ENCODE measurements at regions not wholly inside any gene's neighbourhood (a gene's known extent, or its start where the extent isn't known, plus 50 kb on each side); places are given as distances from the start of the nearest gene placed in this dataset.
A peak's percentile ranks its signal among the peaks of the same experiment; 100 is the strongest.
"Not testable (repeated sequence)": the region's sequence is repeated elsewhere in the genome, so short reads cannot be mapped to it uniquely, and the experiment has no call there.

- CTCF ChIA-PET = no interaction called here
- peaks cover 3% of the 10 kb centered on the region for H3K27me3 Mint-ChIP-seq (ENCODE audit: low read depth)
- peaks cover 8% of the 10 kb centered on the region for H3K9me3 Mint-ChIP-seq
- no peak overlapping the region for H3K4me3 Mint-ChIP-seq
- DNase-seq = no peak
- H3K4me1 Mint-ChIP-seq (ENCODE audit: low read depth) = no peaks in the 10 kb centered on the region
- no peaks in the 10 kb centered on the region for H3K36me3 Mint-ChIP-seq (ENCODE audit: low read depth)
- intact Hi-C loops (cut with micrococcal nuclease) = loop anchor here (10.0 kb wide), 1 partner anchor 332 kb away; no protein-coding TSS in a partner anchor
- no peak overlapping the region for H3K27ac Mint-ChIP-seq
Observed at GRCh38 chr5:101062902-101063301, 159.8 kb upstream of the ST8SIA4 start.

GRCh38 chr5:101047181-101047580, 144.1 kb upstream of the ST8SIA4 start:
- no peaks in the 10 kb centered on the region for H3K27me3 Mint-ChIP-seq (ENCODE audit: low read depth)
- H3K9me3 Mint-ChIP-seq = no peaks in the 10 kb centered on the region
- intact Hi-C loops (cut with micrococcal nuclease) = loop anchor here (5.0 to 10.0 kb wide), 3 partner anchors 570 to 1942 kb away; no protein-coding TSS in a partner anchor
- H3K27ac Mint-ChIP-seq = no peak overlapping the region
- H3K4me3 Mint-ChIP-seq = no peak overlapping the region
- no peaks in the 10 kb centered on the region for H3K36me3 Mint-ChIP-seq (ENCODE audit: low read depth)
- CTCF ChIA-PET = no interaction called here
- H3K4me1 Mint-ChIP-seq (ENCODE audit: low read depth) = peaks cover 6% of the 10 kb centered on the region
- DNase-seq = peak; percentile 5

DNA sequence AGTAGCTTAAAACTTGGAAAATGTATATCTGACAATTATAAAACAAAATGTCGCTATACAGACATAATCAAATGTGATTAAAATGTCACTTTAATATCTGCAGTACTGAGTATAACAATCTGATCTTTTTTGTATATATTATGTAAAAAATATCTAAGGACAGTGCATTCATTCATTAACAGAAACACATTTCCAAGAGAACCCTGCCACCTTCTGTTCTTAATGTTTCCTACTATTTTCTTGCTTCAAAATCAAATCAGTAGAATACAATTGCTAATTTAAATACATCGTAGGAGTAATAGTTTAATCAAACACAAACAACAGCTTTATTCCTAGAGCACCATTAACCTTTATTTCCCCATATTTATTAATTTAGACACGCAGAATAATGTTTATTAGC, 142.6 kb upstream of the ST8SIA4 start:
- H3K27ac Mint-ChIP-seq = no peak overlapping the region
- DNase-seq = no peak
- no peaks in the 10 kb centered on the region for H3K27me3 Mint-ChIP-seq (ENCODE audit: low read depth)
- H3K9me3 Mint-ChIP-seq = no peaks in the 10 kb centered on the region
- CTCF ChIA-PET = interaction anchor here (0.6 kb wide), 1 partner anchor 435 kb away, joined by 3 read pairs; no protein-coding TSS in a partner anchor
- no peak overlapping the region for H3K4me3 Mint-ChIP-seq
- H3K36me3 Mint-ChIP-seq (ENCODE audit: low read depth) = no peaks in the 10 kb centered on the region
- peaks cover 6% of the 10 kb centered on the region for H3K4me1 Mint-ChIP-seq (ENCODE audit: low read depth)
- intact Hi-C loops (cut with micrococcal nuclease) = loop anchor here (1.0 to 10.0 kb wide), 6 partner anchors 271 to 1941 kb away; no protein-coding TSS in a partner anchor

GRCh38 chr5:101040002-101040401, 136.9 kb upstream of the ST8SIA4 start:
- CTCF ChIA-PET; H3K27ac Mint-ChIP-seq; H3K4me3 Mint-ChIP-seq; DNase-seq; H3K27me3 Mint-ChIP-seq (ENCODE audit: low read depth); H3K9me3 Mint-ChIP-seq; H3K4me1 Mint-ChIP-seq (ENCODE audit: low read depth); H3K36me3 Mint-ChIP-seq (ENCODE audit: low read depth): not testable (repeated sequence)
- intact Hi-C loops (cut with micrococcal nuclease) = loop anchor here (10.0 kb wide), 1 partner anchor 1935 kb away; no protein-coding TSS in a partner anchor

DNA sequence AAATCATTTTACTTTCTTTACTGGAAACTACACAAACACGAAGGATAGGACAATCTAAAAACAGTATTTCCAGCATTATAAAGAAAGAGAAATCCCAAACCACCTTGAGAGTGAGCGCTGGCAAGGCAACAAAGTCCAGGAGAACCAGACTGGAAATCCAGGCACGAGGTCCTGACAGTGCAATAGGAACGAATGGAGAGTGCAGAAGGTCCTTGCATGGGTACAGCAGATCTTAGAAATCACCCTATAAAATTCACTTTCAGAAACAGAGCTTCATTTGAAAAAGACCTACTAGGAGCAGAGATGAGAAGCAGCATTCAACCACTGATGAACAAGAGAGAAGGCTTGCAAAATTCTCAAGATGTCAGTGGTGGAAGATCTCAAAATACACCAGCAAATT, 133.7 kb upstream of the ST8SIA4 start:
- H3K36me3 Mint-ChIP-seq (ENCODE audit: low read depth) = no peaks in the 10 kb centered on the region
- no peaks in the 10 kb centered on the region for H3K4me1 Mint-ChIP-seq (ENCODE audit: low read depth)
- no peak overlapping the region for H3K4me3 Mint-ChIP-seq
- H3K27me3 Mint-ChIP-seq (ENCODE audit: low read depth) = no peaks in the 10 kb centered on the region
- intact Hi-C loops (cut with micrococcal nuclease) = no loop called here
- no peak for DNase-seq
- no peak overlapping the region for H3K27ac Mint-ChIP-seq
- peaks cover 9% of the 10 kb centered on the region for H3K9me3 Mint-ChIP-seq
- CTCF ChIA-PET = no interaction called here

DNA sequence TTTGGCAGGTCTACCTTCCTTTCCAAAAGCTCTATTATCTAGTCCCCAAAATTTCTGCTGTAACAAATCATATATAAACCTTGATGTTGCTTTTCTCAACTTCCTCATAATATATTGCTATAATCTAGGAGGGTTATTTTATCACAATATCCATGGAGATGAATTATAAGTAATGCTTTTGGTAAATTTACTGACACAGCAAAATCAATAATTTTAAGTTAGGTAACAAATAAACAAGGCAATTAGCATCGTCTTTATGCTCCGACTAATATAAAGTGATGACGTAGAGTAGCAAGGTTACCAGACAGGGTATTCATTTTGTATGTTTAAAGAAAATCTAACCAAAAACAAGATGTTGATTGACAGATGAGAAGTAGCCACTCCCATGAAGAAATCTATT, 132.3 kb upstream of the ST8SIA4 start:
- Mint-ChIP-seq H3K27ac (no peak overlapping the region), H3K4me3 (no peak overlapping the region), H3K36me3 (ENCODE audit: low read depth) (no peaks in the 10 kb centered on the region), H3K27me3 (ENCODE audit: low read depth) (no peaks in the 10 kb centered on the region), H3K4me1 (ENCODE audit: low read depth) (no peaks in the 10 kb centered on the region), H3K9me3 (peaks cover 9% of the 10 kb centered on the region)
- no peak for DNase-seq
- intact Hi-C loops (cut with micrococcal nuclease) = no loop called here
- CTCF ChIA-PET = no interaction called here

DNA sequence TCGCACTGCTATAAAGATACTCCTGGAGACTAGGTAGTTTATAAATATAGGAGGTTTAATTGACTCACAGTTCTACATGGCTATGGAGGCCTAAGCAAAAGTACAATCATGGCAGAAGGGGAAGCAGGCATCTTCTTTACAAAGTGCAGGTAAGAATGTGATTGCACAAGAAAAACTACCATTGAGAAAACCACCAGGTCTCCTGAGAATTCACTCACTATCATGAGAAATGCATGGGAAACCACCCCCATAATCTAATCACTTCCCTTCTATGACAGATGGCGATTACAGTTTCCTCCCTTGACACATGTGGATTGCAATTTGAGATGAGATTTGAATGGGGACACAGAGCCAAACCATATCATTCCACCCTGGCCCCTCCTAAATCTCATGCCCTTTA, 121.2 kb upstream of the ST8SIA4 start:
- peaks cover 2% of the 10 kb centered on the region for H3K9me3 Mint-ChIP-seq
- no peak for DNase-seq
- H3K36me3 Mint-ChIP-seq (ENCODE audit: low read depth) = no peaks in the 10 kb centered on the region
- CTCF ChIA-PET = no interaction called here
- intact Hi-C loops (cut with micrococcal nuclease) = no loop called here
- H3K4me3 Mint-ChIP-seq = no peak overlapping the region
- no peak overlapping the region for H3K27ac Mint-ChIP-seq
- no peaks in the 10 kb centered on the region for H3K4me1 Mint-ChIP-seq (ENCODE audit: low read depth)
- no peaks in the 10 kb centered on the region for H3K27me3 Mint-ChIP-seq (ENCODE audit: low read depth)

GRCh38 chr5:101018299-101018698, 115.2 kb upstream of the ST8SIA4 start:
- no peaks in the 10 kb centered on the region for H3K27me3 Mint-ChIP-seq (ENCODE audit: low read depth)
- CTCF ChIA-PET = no interaction called here
- DNase-seq = no peak
- no peaks in the 10 kb centered on the region for H3K36me3 Mint-ChIP-seq (ENCODE audit: low read depth)
- H3K27ac Mint-ChIP-seq = no peak overlapping the region
- intact Hi-C loops (cut with micrococcal nuclease) = no loop called here
- no peaks in the 10 kb centered on the region for H3K9me3 Mint-ChIP-seq
- no peaks in the 10 kb centered on the region for H3K4me1 Mint-ChIP-seq (ENCODE audit: low read depth)
- H3K4me3 Mint-ChIP-seq = no peak overlapping the region

DNA sequence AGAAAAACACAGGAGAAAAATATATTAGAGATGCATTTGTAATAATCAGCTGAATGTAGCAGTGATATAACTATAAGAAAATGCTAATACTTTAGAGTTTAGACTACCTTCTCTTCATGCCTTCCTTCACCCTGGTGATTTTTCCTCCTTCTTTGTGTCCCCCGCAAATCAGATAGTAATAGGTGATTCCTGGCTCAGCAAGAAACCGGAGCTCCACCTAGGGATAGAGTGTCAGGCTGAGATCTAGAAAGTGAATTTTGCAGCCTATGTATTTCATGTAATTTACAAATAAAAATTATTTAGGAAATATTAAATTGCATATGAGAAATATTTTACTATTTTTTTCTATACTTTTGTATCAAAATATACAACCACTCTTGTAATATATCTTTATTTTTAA, 109.8 kb upstream of the ST8SIA4 start:
- intact Hi-C loops (cut with micrococcal nuclease) = loop anchor here (1.0 to 2.0 kb wide), 2 partner anchors 239 to 390 kb away; no protein-coding TSS in a partner anchor
- CTCF ChIA-PET = interaction anchor here (0.6 to 1.9 kb wide), 3 partner anchors 112 to 425 kb away, joined by 3 to 4 read pairs (median 3); no protein-coding TSS in a partner anchor
- Mint-ChIP-seq H3K9me3 (no peaks in the 10 kb centered on the region), H3K27me3 (ENCODE audit: low read depth) (no peaks in the 10 kb centered on the region), H3K4me1 (ENCODE audit: low read depth) (no peaks in the 10 kb centered on the region), H3K27ac (no peak overlapping the region), H3K36me3 (ENCODE audit: low read depth) (no peaks in the 10 kb centered on the region), H3K4me3 (no peak overlapping the region)
- DNase-seq = no peak

GRCh38 chr5:101009758-101010519, 106.9 kb upstream of the ST8SIA4 start:
- no peaks in the 10 kb centered on the region for H3K36me3 Mint-ChIP-seq (ENCODE audit: low read depth)
- H3K27ac Mint-ChIP-seq = no peak overlapping the region
- no peak overlapping the region for H3K4me3 Mint-ChIP-seq
- DNase-seq = no peak
- CTCF ChIA-PET = interaction anchor here (0.6 kb wide), 1 partner anchor 1905 kb away, joined by 4 read pairs; no protein-coding TSS in a partner anchor
- intact Hi-C loops (cut with micrococcal nuclease) = no loop called here
- peaks cover 7% of the 10 kb centered on the region for H3K9me3 Mint-ChIP-seq
- H3K4me1 Mint-ChIP-seq (ENCODE audit: low read depth) = no peaks in the 10 kb centered on the region
- H3K27me3 Mint-ChIP-seq (ENCODE audit: low read depth) = no peaks in the 10 kb centered on the region

GRCh38 chr5:100992354-100992753, 89.3 kb upstream of the ST8SIA4 start:
- no peak for DNase-seq
- Mint-ChIP-seq H3K4me3 (no peak overlapping the region), H3K9me3 (no peaks in the 10 kb centered on the region), H3K4me1 (ENCODE audit: low read depth) (no peaks in the 10 kb centered on the region), H3K27ac (no peak overlapping the region), H3K36me3 (ENCODE audit: low read depth) (no peaks in the 10 kb centered on the region), H3K27me3 (ENCODE audit: low read depth) (no peaks in the 10 kb centered on the region)
- intact Hi-C loops (cut with micrococcal nuclease) = no loop called here
- CTCF ChIA-PET = interaction anchor here (0.6 to 1.0 kb wide), 2 partner anchors 8 to 225 kb away, joined by 3 to 4 read pairs; no protein-coding TSS in a partner anchor

DNA sequence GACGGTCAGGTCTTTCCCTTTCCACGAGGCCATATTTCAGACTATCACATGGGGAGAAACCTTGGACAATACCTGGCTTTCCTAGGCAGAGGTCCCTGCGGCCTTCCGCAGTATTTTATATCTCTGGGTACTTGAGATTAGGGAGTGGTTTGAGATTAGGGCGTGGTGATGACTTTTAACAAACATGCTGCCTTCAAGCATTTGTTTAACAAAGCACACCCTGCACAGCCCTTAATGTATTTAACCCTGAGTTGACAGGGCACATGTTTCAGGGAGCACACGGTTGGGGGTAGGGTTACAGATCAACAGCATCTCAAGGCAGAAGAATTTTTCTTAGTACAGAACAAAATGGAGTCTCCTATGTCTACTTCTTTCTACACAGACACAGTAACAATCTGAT, 80.5 kb upstream of the ST8SIA4 start:
- DNase-seq; H3K36me3 Mint-ChIP-seq (ENCODE audit: low read depth); H3K4me3 Mint-ChIP-seq; H3K4me1 Mint-ChIP-seq (ENCODE audit: low read depth); H3K9me3 Mint-ChIP-seq; H3K27ac Mint-ChIP-seq; intact Hi-C loops (cut with micrococcal nuclease); CTCF ChIA-PET; H3K27me3 Mint-ChIP-seq (ENCODE audit: low read depth): not testable (repeated sequence)

- no peak overlapping the region for H3K4me3 Mint-ChIP-seq
- CTCF ChIA-PET = no interaction called here
- no peaks in the 10 kb centered on the region for H3K36me3 Mint-ChIP-seq (ENCODE audit: low read depth)
- intact Hi-C loops (cut with micrococcal nuclease) = no loop called here
- no peak for DNase-seq
- peaks cover 3% of the 10 kb centered on the region for H3K9me3 Mint-ChIP-seq
- H3K27me3 Mint-ChIP-seq (ENCODE audit: low read depth) = no peaks in the 10 kb centered on the region
- H3K27ac Mint-ChIP-seq = no peak overlapping the region
- H3K4me1 Mint-ChIP-seq (ENCODE audit: low read depth) = no peaks in the 10 kb centered on the region
Observed at GRCh38 chr5:100974082-100974481, 71.0 kb upstream of the ST8SIA4 start.

Measured in activated naive CD4-positive, alpha-beta T cell treated with anti-CD3 and anti-CD28 coated beads for 36 hours (primary cell).